ENCODE measurements at regions not wholly inside any gene's neighbourhood (a gene's known extent, or its start where the extent isn't known, plus 50 kb on each side); places are given as distances from the start of the nearest gene placed in this dataset.
"Not testable (repeated sequence)": the region's sequence is repeated elsewhere in the genome, so short reads cannot be mapped to it uniquely, and the experiment has no call there.

- H3K9me1 ChIP-seq (ENCODE audit: insufficient read depth, low read length); H2AK9ac ChIP-seq (replicated peaks; ENCODE audit: low read depth, low read length, poor library complexity); H3K56ac ChIP-seq (ENCODE audit: extremely low read depth, insufficient read depth, low read length); H3K79me1 ChIP-seq (ENCODE audit: low read depth in 1 of 2, low read length in 2 of 2); BruUV-seq (replicated peaks); CTCF ChIA-PET; H2AK5ac ChIP-seq (ENCODE audit: low read depth, low read length); DNase-seq; H3K18ac ChIP-seq (ENCODE audit: low read depth, low read length); POLR2A ChIA-PET (ENCODE audit: unreplicated experiment); H2BK15ac ChIP-seq (ENCODE audit: low read depth, low read length); dilution Hi-C loops (cut with HindIII; ENCODE audit: low sequenced_read_pairs, unreplicated experiment); H2BK5ac ChIP-seq (ENCODE audit: low read depth, low read length, poor library complexity, severe bottlenecking); H3K27ac ChIP-seq (ENCODE audit: insufficient read depth, low read length); H2BK120ac ChIP-seq (ENCODE audit: low read depth, low read length); H3K4me2 ChIP-seq (ENCODE audit: low read depth, low read length); H4K20me1 ChIP-seq (ENCODE audit: insufficient read depth, low read length); H3K27me3 ChIP-seq (ENCODE audit: control insufficient read depth, insufficient read depth, low read length); H3K23ac ChIP-seq (ENCODE audit: low read depth, low read length); intact Hi-C loops (cut with micrococcal nuclease); H2AFZ ChIP-seq (replicated peaks; ENCODE audit: low read length, poor library complexity); H3K14ac ChIP-seq (replicated peaks; ENCODE audit: low read depth, low read length); H4K5ac ChIP-seq (ENCODE audit: low read depth, low read length); H3K4ac ChIP-seq (ENCODE audit: low read depth, low read length); H3K9ac ChIP-seq (ENCODE audit: low read depth, low read length); H3K4me3 ChIP-seq (ENCODE audit: insufficient read depth, low read depth, low read length); H4K91ac ChIP-seq (ENCODE audit: insufficient read depth, low read depth, low read length); H3K36me3 ChIP-seq (ENCODE audit: control insufficient read depth, insufficient read depth, low read length); H3K4me1 ChIP-seq (ENCODE audit: control insufficient read depth, insufficient read depth, low read length); H2BK20ac ChIP-seq (ENCODE audit: low read depth, low read length); H4K8ac ChIP-seq (ENCODE audit: low read depth in 2 of 2, low read length in 2 of 2); in situ Hi-C loops (cut with MboI; ENCODE audit: low sequenced_read_pairs); H3K9me3 ChIP-seq (ENCODE audit: control insufficient read depth, insufficient read depth, low read length): not testable (repeated sequence)
- ATAC-seq (ENCODE audit: low read depth): peak; percentile 40
- WGBS, 2 experiments (ENCODE audit: extremely low coverage in 2 of 2, insufficient read length in 1 of 2): 10% methylated on average over 17 of the region's 69 CpGs; no CpG with 5 or more reads in 1 of the 2 experiments
These were observed 2751.6 kb downstream of the RPIA start for GRCh38 chr2:91442906-91443729.

- H3K4me2 ChIP-seq (ENCODE audit: low read depth, low read length); H3K9ac ChIP-seq (ENCODE audit: low read depth, low read length); H3K79me1 ChIP-seq (ENCODE audit: low read depth in 1 of 2, low read length in 2 of 2); H3K27me3 ChIP-seq (ENCODE audit: control insufficient read depth, insufficient read depth, low read length); CTCF ChIA-PET; H3K4ac ChIP-seq (ENCODE audit: low read depth, low read length); H4K8ac ChIP-seq (ENCODE audit: low read depth in 2 of 2, low read length in 2 of 2); H2AK5ac ChIP-seq (ENCODE audit: low read depth, low read length); dilution Hi-C loops (cut with HindIII; ENCODE audit: low sequenced_read_pairs, unreplicated experiment); H3K23ac ChIP-seq (ENCODE audit: low read depth, low read length); H2BK120ac ChIP-seq (ENCODE audit: low read depth, low read length); H2AK9ac ChIP-seq (replicated peaks; ENCODE audit: low read depth, low read length, poor library complexity); POLR2A ChIA-PET (ENCODE audit: unreplicated experiment); H2BK20ac ChIP-seq (ENCODE audit: low read depth, low read length); H2BK5ac ChIP-seq (ENCODE audit: low read depth, low read length, poor library complexity, severe bottlenecking); H3K4me3 ChIP-seq (ENCODE audit: insufficient read depth, low read depth, low read length); H4K5ac ChIP-seq (ENCODE audit: low read depth, low read length); H3K9me3 ChIP-seq (ENCODE audit: control insufficient read depth, insufficient read depth, low read length); H3K27ac ChIP-seq (ENCODE audit: insufficient read depth, low read length); H2AFZ ChIP-seq (replicated peaks; ENCODE audit: low read length, poor library complexity); H3K4me1 ChIP-seq (ENCODE audit: control insufficient read depth, insufficient read depth, low read length); H3K36me3 ChIP-seq (ENCODE audit: control insufficient read depth, insufficient read depth, low read length); H3K14ac ChIP-seq (replicated peaks; ENCODE audit: low read depth, low read length); H4K91ac ChIP-seq (ENCODE audit: insufficient read depth, low read depth, low read length); H3K56ac ChIP-seq (ENCODE audit: extremely low read depth, insufficient read depth, low read length); in situ Hi-C loops (cut with MboI; ENCODE audit: low sequenced_read_pairs); BruUV-seq (replicated peaks); H3K18ac ChIP-seq (ENCODE audit: low read depth, low read length); H3K9me1 ChIP-seq (ENCODE audit: insufficient read depth, low read length); H4K20me1 ChIP-seq (ENCODE audit: insufficient read depth, low read length); H2BK15ac ChIP-seq (ENCODE audit: low read depth, low read length); ATAC-seq (ENCODE audit: low read depth); DNase-seq; intact Hi-C loops (cut with micrococcal nuclease): not testable (repeated sequence)
- WGBS, 2 experiments (ENCODE audit: extremely low coverage in 2 of 2, insufficient read length in 1 of 2): no CpG with 5 or more reads among the region's 11 CpGs
These were observed 2752.2 kb downstream of the RPIA start for GRCh38 chr2:91443730-91444115.

Data from IMR-90 (cell line).